GM12874 (cell line): ENCODE measurements at regions not wholly inside any gene's neighbourhood (a gene's known extent, or its start where the extent isn't known, plus 50 kb on each side); places are given as distances from the start of the nearest gene placed in this dataset.

Experiments used
- TF ChIP-seq, protein P1 (sequence below): IDR thresholded peaks from 2 replicates; pipeline ENCODE4 v1.5.1; 2011; ENCODE audit warnings: low read depth, mild to moderate bottlenecking, control low read depth, low read length, moderate library complexity; ENCODE audit not compliant: insufficient read depth

DNA sequence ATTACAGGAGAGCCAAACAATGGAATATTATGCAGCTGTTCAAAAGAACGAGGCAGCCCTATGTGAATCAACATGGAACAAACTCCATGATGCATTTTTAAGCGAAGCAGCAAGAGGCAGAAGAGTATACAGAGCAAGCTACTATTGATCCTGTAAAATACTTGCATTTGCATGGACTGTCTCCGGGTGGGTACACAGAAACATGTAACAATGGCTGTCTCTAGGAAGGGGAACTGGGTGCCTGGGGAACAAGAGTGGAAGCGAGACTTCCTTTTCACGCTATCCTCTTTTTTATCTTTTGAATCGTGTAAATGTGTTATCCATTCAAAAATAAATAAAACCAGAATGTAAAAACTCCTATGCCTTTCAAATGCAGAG is 93.3 kb upstream of the SIRPA start:
- TF ChIP-seq, protein P1, sequence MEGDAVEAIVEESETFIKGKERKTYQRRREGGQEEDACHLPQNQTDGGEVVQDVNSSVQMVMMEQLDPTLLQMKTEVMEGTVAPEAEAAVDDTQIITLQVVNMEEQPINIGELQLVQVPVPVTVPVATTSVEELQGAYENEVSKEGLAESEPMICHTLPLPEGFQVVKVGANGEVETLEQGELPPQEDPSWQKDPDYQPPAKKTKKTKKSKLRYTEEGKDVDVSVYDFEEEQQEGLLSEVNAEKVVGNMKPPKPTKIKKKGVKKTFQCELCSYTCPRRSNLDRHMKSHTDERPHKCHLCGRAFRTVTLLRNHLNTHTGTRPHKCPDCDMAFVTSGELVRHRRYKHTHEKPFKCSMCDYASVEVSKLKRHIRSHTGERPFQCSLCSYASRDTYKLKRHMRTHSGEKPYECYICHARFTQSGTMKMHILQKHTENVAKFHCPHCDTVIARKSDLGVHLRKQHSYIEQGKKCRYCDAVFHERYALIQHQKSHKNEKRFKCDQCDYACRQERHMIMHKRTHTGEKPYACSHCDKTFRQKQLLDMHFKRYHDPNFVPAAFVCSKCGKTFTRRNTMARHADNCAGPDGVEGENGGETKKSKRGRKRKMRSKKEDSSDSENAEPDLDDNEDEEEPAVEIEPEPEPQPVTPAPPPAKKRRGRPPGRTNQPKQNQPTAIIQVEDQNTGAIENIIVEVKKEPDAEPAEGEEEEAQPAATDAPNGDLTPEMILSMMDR = no peak

DNA sequence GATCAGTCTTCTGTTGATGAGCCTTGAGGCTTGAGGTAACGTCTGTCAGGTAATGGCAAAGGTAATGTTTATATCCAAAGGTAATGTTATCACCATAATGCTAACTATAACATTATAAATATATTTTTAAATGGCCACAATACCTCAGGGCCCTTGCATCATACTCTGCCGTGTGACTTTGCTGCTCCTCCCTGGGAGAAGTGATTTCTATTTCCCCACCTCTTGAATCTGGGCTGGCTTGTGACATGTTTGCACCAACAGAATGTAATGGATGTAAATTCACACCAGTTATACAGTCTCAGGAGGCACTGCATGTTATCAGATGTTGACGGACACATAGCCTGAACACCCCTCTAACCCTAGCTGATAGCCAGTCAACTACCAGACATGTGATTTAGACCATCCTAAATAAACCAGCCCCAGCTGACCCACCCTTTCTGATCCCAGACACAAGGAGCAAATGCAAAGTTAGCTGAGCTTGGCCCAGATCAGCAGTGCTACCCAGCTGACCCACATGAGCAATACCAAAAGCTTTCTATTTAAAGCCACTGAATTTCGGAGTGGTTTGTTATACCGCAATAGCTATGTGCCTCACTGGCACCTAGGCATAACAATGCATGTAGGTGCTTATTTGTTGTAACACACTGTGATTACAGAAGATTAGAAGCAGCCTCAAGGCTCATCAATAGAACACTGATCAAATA is 93.8 kb upstream of the SIRPA start:
- TF ChIP-seq, protein P1 = no peak

DNA sequence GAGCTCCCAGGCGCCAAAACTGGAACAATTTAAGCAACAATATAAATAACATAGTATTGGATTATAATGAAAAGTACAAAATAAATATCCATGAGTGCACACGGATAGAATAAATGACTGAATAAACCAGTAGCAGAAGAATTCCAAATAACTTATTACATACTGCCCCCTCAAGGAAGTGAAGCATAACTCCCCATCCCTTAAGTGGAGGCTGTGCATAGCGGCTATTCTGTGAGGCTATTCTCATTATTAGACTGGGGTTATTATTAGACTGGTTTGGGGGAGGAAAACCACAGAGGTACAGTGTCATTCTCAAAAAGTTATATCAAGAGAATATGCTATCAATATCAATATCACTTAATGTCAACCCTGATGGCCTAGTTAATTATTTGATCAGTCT is 94.4 kb upstream of the SIRPA start:
- TF ChIP-seq, protein P1 = no peak

DNA sequence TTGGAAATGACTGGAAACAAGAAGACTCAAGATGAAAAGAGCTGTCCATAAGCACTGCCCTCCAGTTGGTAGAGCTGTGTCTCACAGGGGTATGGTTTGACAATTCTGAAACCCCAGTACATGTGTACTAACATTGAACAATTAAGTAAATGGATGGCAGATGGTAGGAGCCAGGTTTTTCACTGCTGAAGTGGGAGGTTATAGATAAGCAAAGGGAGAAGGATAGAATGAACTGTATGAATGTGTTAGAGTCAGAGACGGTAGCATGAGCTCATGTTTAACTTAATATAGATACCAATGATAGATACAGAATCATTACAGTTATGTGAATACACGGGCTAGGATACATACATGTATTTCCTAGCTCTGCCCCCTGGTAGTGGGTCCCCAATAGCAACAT is 95.0 kb upstream of the SIRPA start:
- TF ChIP-seq, protein P1 = no peak

DNA sequence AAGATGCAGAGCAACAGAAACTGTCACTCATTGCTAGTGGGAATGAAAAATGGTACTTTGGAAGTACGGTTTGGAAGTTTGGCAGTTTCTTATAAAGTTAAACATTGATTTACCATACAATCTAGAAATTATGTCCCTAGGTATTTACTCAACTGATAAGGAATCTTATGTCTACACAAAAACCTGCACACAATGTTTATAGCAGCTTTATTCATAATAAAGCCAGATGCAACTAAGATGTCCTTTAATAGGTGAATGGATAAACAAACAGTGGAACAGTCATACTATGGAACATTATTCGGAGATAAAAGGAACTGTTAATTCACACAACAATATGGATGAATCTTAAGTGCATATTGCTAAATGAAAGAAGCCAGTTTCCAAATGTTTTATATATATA is 96.2 kb upstream of the SIRPA start:
- TF ChIP-seq, protein P1 = no peak

DNA sequence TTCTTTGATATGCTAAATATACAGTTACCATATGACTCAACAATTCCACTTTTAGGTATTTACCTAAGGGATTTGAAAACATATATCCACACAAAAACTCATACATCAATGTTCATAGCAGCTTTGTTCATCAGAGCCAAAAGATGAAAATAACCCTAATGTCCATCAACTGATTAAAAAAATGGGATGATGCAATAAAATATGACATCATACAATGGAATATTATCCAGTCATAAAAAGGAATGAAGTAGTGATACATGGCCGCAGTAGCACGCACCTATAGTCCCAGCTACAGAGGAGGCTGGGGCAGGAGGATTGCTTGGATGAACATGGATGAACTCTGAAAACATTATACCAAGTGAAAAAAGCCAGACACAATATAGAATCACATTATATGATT is 101.4 kb upstream of the SIRPA start:
- TF ChIP-seq, protein P1 = no peak

DNA sequence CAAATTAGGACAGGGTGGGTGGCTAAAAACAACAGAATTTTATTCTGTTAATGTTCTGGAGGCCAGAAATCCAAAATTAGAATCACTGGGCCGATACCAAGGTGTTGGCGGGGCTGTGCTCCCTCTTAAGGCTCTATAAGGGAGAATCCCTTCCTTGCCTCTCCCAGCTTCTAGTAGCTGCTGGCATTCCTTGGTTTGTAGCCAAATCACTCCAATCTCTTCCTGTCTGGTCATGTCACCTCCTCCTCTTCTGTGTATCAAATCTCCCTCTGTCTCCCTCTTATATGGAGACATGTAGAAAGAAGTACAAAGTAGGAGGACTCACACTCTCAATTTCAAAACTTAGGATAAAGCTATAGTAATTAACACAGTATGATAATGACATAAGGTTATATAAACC is 102.9 kb upstream of the SIRPA start:
- TF ChIP-seq, protein P1 = no peak
